Colonic mucosa (tissue), 4 donors: ENCODE measurements at regions not wholly inside any gene's neighbourhood (a gene's known extent, or its start where the extent isn't known, plus 50 kb on each side); places are given as distances from the start of the nearest gene placed in this dataset.

Source experiments
- DNase-seq: peaks from one replicate; pipeline ENCODE4 v3.0.0-alpha.2; 2020
- H3K27ac ChIP-seq: fragments of 200-600 bp; one replicate; pipeline ENCODE4 v1.8.0; 2021
- H3K27me3 ChIP-seq: fragments of 200-600 bp; one replicate; pipeline ENCODE4 v1.8.0; 2021
- H3K36me3 ChIP-seq: fragments of 200-600 bp; one replicate; pipeline ENCODE4 v1.8.0; 2021
- H3K4me1 ChIP-seq: fragments of 200-600 bp; one replicate; pipeline ENCODE4 v1.8.0; 2021; ENCODE audit warnings: mild to moderate bottlenecking
- H3K4me3 ChIP-seq: fragments of 200-600 bp; one replicate; pipeline ENCODE4 v1.8.0; 2021
- H3K9ac ChIP-seq, 2 donors: one replicate each; pipeline ENCODE4 v1.7.0; 2013; ENCODE audit warnings: control low read depth in 2 of 2, low read depth in 2 of 2, low read length in 2 of 2
- H3K9me3 ChIP-seq: fragments of 200-600 bp; one replicate; pipeline ENCODE4 v1.8.0; 2021
- CTCF ChIP-seq: fragments of 200-600 bp; IDR thresholded peaks from one replicate; pipeline ENCODE4 v1.8.0; 2022; ENCODE audit warnings: antibody characterized with exemption, mild to moderate bottlenecking
- intact Hi-C: fragments of 100-400 bp; cut with DNase I; formaldehyde crosslinking; loops from one replicate; pipeline ENCODE4 v1.14.1; 2022
- donor health status: healthy.
- donor health status: DM: no; HTN: no; CAD: no.
- donor health status: DM: no; HTN: no; CAD: no.

- no peaks in the 10 kb centered on the region for H3K9me3 ChIP-seq
- H3K27ac ChIP-seq, result no peak overlapping the region
- no peak for TF ChIP-seq CTCF
- no peaks in the 10 kb centered on the region for H3K4me1 ChIP-seq
- no peak overlapping the region for H3K4me3 ChIP-seq
- H3K27me3 ChIP-seq, result no peaks in the 10 kb centered on the region
- intact Hi-C loops, result no loop called here
- no peaks in the 10 kb centered on the region for H3K36me3 ChIP-seq
- no peak for DNase-seq
- no peak overlapping the region for H3K9ac ChIP-seq
Observed at GRCh38 chr11:82046778-82047177, 686.9 kb downstream of the FAM181B start.

- no peaks in the 10 kb centered on the region for H3K9me3 ChIP-seq
- no peak overlapping the region for H3K4me3 ChIP-seq
- H3K4me1 ChIP-seq, result no peaks in the 10 kb centered on the region
- no peaks in the 10 kb centered on the region for H3K27me3 ChIP-seq
- no peak for DNase-seq
- no peak overlapping the region for H3K27ac ChIP-seq
- H3K9ac ChIP-seq, result no peak overlapping the region
- TF ChIP-seq CTCF, result no peak
- intact Hi-C loops, result no loop called here
- H3K36me3 ChIP-seq, result no peaks in the 10 kb centered on the region
Observed at GRCh38 chr11:82045748-82046457, 687.8 kb downstream of the FAM181B start.

DNA sequence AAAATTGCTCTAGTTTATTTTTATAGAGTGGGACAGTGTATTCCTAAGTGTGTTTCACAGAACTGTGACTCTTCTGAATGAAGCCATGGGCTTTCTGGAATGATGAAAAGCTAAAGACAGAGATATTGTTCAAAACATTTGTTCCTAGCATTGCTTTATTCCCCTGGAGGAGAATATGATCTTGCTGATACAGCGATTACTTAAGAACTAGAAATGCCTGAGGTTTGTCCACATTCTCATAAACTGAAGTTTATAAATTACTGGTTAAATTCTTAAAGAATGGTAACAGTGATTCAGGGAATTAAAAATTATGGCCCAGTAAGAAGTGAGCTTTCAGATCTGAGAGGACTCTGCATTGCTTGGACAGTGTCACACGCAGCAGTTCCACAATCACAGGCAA is 690.3 kb downstream of the FAM181B start:
- Histone ChIP-seq H3K27ac (no peak overlapping the region), H3K4me1 (no peaks in the 10 kb centered on the region), H3K27me3 (no peaks in the 10 kb centered on the region), H3K9ac (no peak overlapping the region), H3K9me3 (no peaks in the 10 kb centered on the region), H3K36me3 (no peaks in the 10 kb centered on the region), H3K4me3 (no peak overlapping the region)
- intact Hi-C loops, result no loop called here
- TF ChIP-seq CTCF, result no peak
- DNase-seq, result no peak

- no peak for TF ChIP-seq CTCF
- Histone ChIP-seq H3K27ac (no peak overlapping the region), H3K9ac (no peak overlapping the region), H3K4me1 (no peaks in the 10 kb centered on the region), H3K4me3 (no peak overlapping the region), H3K9me3 (no peaks in the 10 kb centered on the region), H3K27me3 (no peaks in the 10 kb centered on the region), H3K36me3 (no peaks in the 10 kb centered on the region)
- intact Hi-C loops, result no loop called here
- DNase-seq, result no peak
Observed at GRCh38 chr11:82041764-82042163, 691.9 kb downstream of the FAM181B start.

DNA sequence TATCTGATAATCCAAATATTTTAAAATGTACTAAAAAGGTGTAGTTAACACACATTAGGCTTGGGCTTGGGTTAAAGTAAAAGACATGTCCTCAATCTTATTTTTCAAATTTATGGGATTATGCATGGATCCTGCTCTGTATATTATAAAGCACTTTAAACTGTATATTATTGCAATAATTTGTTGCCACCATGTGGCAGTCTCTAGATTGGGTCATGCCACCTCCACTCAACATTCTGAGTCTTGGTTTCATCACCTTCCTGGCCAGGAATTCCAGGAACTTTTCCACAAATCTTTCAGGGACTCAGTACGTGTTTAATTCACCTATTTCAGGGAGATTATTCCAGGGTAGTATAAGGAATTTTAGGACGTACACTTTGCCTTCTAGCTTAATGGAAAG is 695.5 kb downstream of the FAM181B start:
- Histone ChIP-seq H3K27me3 (no peaks in the 10 kb centered on the region), H3K4me1 (no peaks in the 10 kb centered on the region), H3K9me3 (no peaks in the 10 kb centered on the region), H3K27ac (no peak overlapping the region), H3K4me3 (no peak overlapping the region), H3K36me3 (no peaks in the 10 kb centered on the region), H3K9ac (no peak overlapping the region)
- intact Hi-C loops, result no loop called here
- no peak for DNase-seq
- TF ChIP-seq CTCF, result no peak
